T follicular helper cell (primary cell): ENCODE measurements at regions not wholly inside any gene's neighbourhood (a gene's known extent, or its start where the extent isn't known, plus 50 kb on each side); places are given as distances from the start of the nearest gene placed in this dataset.

Experiments
- DNase-seq: peaks from one replicate; pipeline ENCODE4 v3.0.0-alpha.2; 2020; ENCODE audit warnings: low read depth

- DNase-seq = no peak
These were observed 108.2 kb upstream of the PROK2 start for GRCh38 chr3:71893122-71893521.

GRCh38 chr3:71891483-71891882 lies 106.5 kb upstream of the PROK2 start:
- no peak for DNase-seq

DNA sequence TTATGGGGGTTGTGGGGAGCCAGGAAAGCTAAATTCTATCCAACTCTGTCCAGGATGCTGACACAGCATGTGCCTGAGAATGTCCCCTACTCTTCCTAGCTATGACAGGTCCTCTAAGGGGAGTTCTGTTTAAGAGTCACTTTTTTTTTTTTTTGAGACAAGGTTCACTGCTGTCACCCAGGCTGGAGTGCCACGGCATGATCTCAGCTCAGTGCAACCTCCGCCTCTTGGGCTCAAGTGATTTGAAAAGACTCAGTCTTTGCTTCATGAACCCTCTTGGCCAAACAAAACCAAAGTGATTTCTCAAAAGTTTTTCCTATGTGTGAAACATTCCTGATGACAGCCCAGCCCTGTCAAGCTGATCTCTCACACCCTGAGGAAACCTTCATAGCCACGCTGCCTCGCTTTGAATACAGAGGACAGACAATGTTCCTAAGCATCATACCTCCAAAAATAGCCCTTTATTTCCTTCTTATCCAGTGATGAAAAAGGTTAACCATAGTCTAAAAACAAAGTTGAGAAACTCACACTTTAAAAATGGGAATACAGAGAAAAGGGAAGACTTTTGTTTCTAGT lies 105.5 kb upstream of the PROK2 start:
- no peak for DNase-seq

DNA sequence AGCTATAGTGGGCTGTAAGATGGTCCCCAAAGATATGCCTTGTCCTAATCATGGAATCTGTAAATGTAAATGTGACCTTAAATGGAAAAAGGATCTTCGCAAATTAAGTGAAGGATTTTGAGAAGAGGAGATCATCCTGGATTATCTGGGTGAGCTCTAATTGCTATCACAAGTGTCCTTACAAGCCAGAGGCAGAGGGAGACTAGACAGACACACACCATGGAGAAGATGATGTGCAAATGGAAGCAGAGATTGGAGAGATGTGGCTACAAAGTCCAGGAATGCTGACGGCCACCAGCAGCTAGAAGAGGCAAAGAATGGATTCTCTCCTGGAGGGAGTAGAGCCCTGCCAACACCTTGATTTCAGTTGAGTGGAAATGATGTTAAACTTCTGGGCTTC lies 102.3 kb upstream of the PROK2 start:
- DNase-seq = no peak

- no peak for DNase-seq
These were observed 100.1 kb upstream of the PROK2 start for GRCh38 chr3:71885006-71885405.

DNA sequence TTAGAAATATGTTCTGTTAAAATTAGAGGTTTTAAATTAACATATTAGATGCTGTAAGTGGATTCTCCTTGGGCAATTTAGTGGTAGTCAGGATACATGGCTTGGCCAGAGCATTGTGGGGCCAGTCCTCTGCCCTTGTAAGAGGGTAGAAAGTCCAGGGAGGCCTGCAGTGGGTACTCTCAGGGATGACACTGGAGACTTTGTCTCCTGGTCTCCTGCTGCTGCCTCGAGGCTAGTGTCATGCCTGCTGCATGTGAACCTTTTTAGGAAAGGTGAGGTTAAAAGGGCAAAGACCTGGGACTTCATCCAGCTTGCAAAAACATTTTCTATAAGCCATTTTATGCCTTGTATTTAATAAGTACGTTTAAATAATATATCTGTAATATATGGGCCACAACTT lies 96.8 kb upstream of the PROK2 start:
- no peak for DNase-seq

GRCh38 chr3:71881041-71881440 lies 96.1 kb upstream of the PROK2 start:
- no peak for DNase-seq

DNA sequence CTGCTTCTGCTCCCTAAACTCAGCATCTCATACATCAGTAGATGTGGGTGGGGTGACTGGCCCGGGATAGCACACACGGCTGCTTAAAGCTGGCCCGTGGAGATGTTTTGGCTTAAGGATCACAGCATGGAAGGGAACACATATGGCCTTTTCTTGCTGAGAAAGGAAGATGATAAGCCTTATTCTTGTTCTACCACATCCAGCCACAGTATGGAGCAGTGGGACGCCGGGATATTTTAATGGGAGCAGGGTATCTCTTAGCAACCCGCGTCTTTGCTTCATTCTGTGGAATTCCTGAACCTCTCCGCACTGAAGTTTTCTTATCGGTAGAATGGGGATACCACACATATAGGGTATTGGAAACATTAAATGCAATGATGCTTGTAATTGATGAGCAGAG lies 94.1 kb upstream of the PROK2 start:
- no peak for DNase-seq

GRCh38 chr3:71876135-71877105 lies 91.5 kb upstream of the PROK2 start:
- no peak for DNase-seq

DNA sequence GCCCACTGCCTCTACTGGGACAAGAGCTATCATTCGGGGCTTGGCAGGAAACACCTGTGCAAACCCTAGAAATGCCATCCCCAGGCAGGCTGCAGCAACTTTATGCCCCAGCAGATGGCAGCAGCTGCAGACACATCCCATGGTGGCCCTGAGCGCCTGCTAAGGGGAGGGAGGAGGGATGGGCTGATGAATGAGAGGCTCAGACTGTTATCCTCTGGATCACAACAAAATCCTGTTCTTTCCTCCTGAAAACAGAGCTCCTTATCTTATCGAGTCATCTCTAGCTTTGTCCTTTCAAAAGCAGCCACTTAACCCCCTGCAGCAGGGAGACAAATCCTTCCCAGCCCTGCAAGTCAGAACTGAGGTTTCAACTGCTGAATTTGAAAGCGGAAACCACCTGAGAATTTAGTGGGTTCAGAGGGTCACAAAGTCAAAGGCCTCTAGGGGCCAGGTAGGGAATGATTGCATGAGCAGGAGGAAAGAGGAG lies 90.6 kb upstream of the PROK2 start:
- peak; percentile 56 for DNase-seq

DNA sequence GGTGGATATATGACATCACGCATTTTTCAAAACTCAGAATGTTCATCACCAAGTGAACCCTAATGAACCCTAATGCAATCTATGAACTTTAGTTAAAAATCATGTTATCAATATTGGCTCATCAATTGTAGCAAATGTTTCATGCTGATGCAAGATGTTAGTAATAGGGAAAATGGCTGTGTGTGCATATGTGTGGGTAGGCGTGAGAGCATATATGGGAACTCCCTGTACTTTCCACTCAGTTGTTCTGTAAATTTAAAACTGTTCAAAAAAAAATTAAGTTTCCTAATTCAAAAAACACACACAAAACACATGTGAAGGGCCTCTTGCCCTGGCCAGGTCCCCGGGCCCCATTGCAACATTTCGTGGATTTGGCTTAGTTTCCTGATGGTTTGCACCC lies 89.7 kb upstream of the PROK2 start:
- DNase-seq = no peak

GRCh38 chr3:71873093-71873611 lies 88.2 kb upstream of the PROK2 start:
- no peak for DNase-seq

- no peak for DNase-seq
These were observed 87.3 kb upstream of the PROK2 start for GRCh38 chr3:71872256-71872655.

GRCh38 chr3:71870966-71871512 lies 86.1 kb upstream of the PROK2 start:
- DNase-seq = no peak

- DNase-seq = no peak
These were observed 83.9 kb upstream of the PROK2 start for GRCh38 chr3:71868876-71869275.

DNA sequence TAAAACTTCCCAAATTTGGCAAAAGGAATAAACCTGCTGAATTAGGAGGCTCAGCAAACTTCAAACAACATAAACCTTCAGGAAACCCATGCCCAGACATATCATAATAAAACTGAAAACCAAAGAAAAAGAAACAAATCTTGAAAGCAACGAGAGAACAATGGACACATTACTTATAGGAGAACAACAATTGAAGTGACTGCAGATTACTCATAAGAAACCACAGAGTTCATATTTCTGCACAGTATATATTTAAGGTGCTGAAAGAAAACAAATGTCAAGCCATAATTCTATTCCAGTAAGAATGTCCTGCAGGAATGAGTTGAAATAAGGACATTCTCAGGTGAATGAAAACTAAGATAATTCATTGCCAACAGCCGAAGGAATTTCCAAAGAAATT lies 80.8 kb upstream of the PROK2 start:
- no peak for DNase-seq

GRCh38 chr3:71863563-71864190 lies 78.7 kb upstream of the PROK2 start:
- DNase-seq = no peak

GRCh38 chr3:71862371-71863140 lies 77.6 kb upstream of the PROK2 start:
- DNase-seq = no peak

GRCh38 chr3:71859123-71859519 lies 74.2 kb upstream of the PROK2 start:
- no peak for DNase-seq

DNA sequence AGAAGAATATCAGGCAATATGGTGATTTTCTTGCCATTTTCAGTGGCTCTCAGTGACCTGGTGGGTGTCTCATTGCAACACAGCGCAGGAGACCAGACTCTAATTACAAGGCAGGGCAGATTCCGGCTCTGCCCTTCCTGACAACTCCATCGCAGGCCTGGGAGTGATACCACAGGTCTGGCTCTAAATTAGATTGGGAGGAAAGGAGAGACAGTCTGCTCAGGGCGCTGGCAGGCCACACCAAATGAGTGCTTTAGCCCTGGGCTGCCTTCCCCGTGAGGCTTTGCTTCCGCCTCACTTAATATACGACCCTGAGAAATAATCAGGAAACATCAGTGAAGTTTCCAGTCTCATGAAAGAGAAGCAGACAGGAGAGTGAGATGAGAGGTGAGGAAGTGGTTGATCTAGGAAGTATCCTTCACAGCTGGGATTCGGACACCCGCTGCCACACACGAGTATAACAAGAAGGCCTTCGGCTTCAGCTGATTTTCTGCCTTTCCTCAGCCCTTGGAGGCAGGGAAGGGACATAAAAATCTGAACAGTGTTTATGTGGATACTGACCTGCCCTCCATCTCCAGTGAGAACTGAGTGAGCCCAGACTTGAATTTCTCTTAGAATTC lies 73.7 kb upstream of the PROK2 start:
- DNase-seq = no peak

- DNase-seq = no peak
These were observed 73.0 kb upstream of the PROK2 start for GRCh38 chr3:71857956-71858355.
